Cardiac fibroblast (primary cell): ENCODE measurements at regions not wholly inside any gene's neighbourhood (a gene's known extent, or its start where the extent isn't known, plus 50 kb on each side); places are given as distances from the start of the nearest gene placed in this dataset.

Experiments used
- DNase-seq, 2 donors: peaks; one replicate each; pipeline versions ENCODE4 v3.0.0 to v3.0.0-alpha.2; 2010; ENCODE audit warnings: low read depth in 2 of 2
- H3K4me3 ChIP-seq, 2 donors: replicated peaks in 1 of 2; 1 replicate in 1 of 2; 2 replicates in 1 of 2; pipeline ENCODE4 v1.5.1; 2011; ENCODE audit warnings: low read depth in 2 of 2, low read length in 2 of 2, mild to moderate bottlenecking in 2 of 2, moderate library complexity in 1 of 2
- TF ChIP-seq, protein P1 (sequence below): IDR thresholded peaks from one replicate; pipeline ENCODE4 v1.5.1; 2011; ENCODE audit warnings: low read depth, mild to moderate bottlenecking, low read length, inconsistent platforms

DNA sequence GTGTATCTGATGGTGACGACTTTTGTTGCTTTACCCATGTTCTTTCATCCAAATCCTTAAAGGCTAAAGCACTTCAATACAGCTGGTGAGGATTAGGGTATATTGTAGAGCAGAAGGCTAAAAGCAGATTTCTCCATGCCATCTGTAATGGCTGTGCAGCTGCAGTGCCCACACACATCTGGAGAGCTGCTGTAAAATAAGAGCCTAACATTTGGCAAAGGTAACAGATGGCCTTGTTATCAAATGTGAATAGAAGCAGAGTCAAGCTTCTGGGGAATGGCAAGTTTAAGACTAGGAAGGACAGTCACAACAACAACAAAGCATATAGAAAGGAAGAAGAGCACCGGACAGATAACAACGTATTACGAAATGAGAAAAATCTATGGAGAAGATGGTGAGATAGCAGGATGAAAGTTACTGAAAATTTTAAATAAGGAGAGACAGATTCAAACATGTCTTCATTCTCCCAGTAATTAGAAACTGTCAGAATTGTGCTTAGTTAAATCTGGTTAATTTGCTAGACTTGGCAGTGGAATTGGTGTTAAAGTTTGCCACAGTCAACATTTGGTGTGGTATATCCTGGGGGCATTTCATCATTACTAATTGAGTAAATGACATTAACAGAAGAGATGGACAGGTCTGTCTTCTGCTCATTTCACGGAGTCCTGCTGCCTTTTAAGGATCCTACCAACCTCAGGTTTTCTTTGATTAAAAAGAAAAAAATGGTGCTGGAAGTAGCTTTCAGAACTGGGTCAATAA is 1093.2 kb downstream of the ADGRL2 start:
- DNase-seq: no peak
- H3K4me3 ChIP-seq: no peak overlapping the region
- TF ChIP-seq, protein P1, sequence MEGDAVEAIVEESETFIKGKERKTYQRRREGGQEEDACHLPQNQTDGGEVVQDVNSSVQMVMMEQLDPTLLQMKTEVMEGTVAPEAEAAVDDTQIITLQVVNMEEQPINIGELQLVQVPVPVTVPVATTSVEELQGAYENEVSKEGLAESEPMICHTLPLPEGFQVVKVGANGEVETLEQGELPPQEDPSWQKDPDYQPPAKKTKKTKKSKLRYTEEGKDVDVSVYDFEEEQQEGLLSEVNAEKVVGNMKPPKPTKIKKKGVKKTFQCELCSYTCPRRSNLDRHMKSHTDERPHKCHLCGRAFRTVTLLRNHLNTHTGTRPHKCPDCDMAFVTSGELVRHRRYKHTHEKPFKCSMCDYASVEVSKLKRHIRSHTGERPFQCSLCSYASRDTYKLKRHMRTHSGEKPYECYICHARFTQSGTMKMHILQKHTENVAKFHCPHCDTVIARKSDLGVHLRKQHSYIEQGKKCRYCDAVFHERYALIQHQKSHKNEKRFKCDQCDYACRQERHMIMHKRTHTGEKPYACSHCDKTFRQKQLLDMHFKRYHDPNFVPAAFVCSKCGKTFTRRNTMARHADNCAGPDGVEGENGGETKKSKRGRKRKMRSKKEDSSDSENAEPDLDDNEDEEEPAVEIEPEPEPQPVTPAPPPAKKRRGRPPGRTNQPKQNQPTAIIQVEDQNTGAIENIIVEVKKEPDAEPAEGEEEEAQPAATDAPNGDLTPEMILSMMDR: no peak

DNA sequence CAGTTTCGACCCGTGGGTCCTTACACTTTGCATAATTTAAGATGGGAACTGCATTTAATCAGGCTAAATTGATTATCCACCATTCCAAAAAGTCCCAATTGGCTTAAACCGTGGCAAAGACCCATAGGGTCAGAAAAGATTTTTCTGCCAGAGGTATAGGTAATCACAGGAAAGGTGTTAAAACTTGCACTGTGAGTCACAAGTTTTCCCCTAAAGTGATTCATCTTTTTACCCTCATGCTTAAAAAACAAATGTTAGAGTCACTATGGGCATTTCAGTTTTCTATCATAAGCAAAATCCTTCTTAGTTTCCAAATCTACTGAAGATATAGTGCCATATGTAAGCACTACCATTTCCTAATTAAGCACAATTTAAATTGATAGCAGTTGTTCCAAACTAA is 1079.8 kb downstream of the ADGRL2 start:
- TF ChIP-seq, protein P1: no peak
- H3K4me3 ChIP-seq: no peak overlapping the region
- no peak for DNase-seq

- TF ChIP-seq, protein P1: no peak
- no peak for DNase-seq
Observed at GRCh38 chr1:82879701-82880305, 1079.1 kb downstream of the ADGRL2 start.

GRCh38 chr1:82875170-82875569 is 1074.4 kb downstream of the ADGRL2 start:
- H3K4me3 ChIP-seq: no peak overlapping the region
- no peak for DNase-seq
- TF ChIP-seq, protein P1: no peak

More at GRCh38 chr1:82879701-82880305, 1079.1 kb downstream of the ADGRL2 start:
- H3K4me3 ChIP-seq: no peak overlapping the region

GRCh38 chr1:82874041-82874440 is 1073.3 kb downstream of the ADGRL2 start:
- TF ChIP-seq, protein P1: no peak
- H3K4me3 ChIP-seq: no peak overlapping the region
- no peak for DNase-seq

- TF ChIP-seq, protein P1: no peak
- DNase-seq: no peak
- no peak overlapping the region for H3K4me3 ChIP-seq
Observed at GRCh38 chr1:82870332-82870731, 1069.6 kb downstream of the ADGRL2 start.
